ENCODE measurements at regions not wholly inside any gene's neighbourhood (a gene's known extent, or its start where the extent isn't known, plus 50 kb on each side); places are given as distances from the start of the nearest gene placed in this dataset.

DNA sequence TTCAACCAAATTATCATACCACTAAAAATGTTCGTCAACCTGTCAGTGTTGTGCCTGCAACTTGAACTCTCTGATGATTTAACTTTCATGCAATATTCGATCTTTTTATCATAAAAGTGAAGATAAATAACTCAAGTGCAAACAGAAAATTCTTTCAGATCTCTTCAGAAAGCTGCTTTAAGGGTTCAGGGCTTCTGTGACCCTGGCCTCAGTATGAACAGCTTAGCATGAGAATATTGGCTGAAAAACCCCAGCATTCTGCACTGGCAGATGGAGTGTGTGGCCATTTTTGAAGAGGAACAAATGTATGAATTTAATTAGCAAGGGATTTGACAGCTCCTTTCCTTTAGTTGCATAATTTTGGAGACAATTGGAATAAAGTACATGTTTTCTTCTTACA, 851.4 kb upstream of the SOX11 start:
- H3K27ac ChIP-seq: no peak overlapping the region
- WGBS, 2 experiments (ENCODE audit: low coverage in 1 of 2, low lambda C conversion rate in 2 of 2, missing lambda C conversion rate in 2 of 2): 4 to 15% methylated on average over 2 of the region's 2 CpGs
- H3F3A ChIP-seq (ENCODE audit: insufficient read depth): no peaks in the 10 kb centered on the region
- no peaks in the 10 kb centered on the region for H4K20me1 ChIP-seq (ENCODE audit: insufficient read depth)
- H3K9me2 ChIP-seq (ENCODE audit: insufficient read depth): no peaks in the 10 kb centered on the region
- H3K9ac ChIP-seq: no peak overlapping the region
- no peaks in the 10 kb centered on the region for H3K27me3 ChIP-seq (replicated peaks; ENCODE audit: insufficient read depth)
- no peak overlapping the region for H3K4me3 ChIP-seq
- no peaks in the 10 kb centered on the region for H3K36me3 ChIP-seq (ENCODE audit: low read depth)
- H3K4me2 ChIP-seq (ENCODE audit: unreplicated experiment): no peak overlapping the region
- TF ChIP-seq EZH2 (IDR thresholded peaks at IDR 0.05; ENCODE audit: insufficient read depth, poor library complexity, severe bottlenecking) (no peak), EZH2phosphoT487 (IDR thresholded peaks at IDR 0.05; ENCODE audit: insufficient read depth, low read depth) (no peak)
- no peak for DNase-seq
- no peak overlapping the region for H2AFZ ChIP-seq
- H3K9me3 ChIP-seq (ENCODE audit: low read depth): no peaks in the 10 kb centered on the region
- H3K79me2 ChIP-seq (ENCODE audit: insufficient read depth): no peaks in the 10 kb centered on the region
- no peaks in the 10 kb centered on the region for H3K4me1 ChIP-seq (ENCODE audit: insufficient read depth)
- in situ Hi-C loops (cut with MboI): no loop called here

DNA sequence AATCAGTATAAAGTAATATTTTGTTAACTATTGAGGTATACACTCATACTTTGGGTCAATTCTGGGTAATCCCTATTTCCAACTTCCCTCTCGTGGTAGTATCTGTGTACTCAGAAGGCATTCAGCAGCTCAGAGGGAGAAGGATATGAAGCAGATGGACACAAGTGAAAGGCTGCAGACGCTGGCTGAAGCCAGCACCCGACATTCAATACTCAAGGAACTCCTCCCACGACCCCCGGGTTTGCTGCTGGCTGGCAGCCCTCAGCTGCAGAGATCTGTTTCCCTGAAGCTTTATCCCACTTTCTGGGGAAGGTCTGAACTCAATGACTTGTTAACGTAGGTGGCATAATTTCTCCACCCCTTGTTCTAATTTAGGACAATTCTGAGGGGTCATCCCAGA, 847.3 kb upstream of the SOX11 start:
- no peak for DNase-seq
- H3K27me3 ChIP-seq (replicated peaks; ENCODE audit: insufficient read depth): no peaks in the 10 kb centered on the region
- H3K4me1 ChIP-seq (ENCODE audit: insufficient read depth): no peaks in the 10 kb centered on the region
- 6% methylated on average over 6 of the region's 6 CpGs for WGBS, 2 experiments (ENCODE audit: low coverage in 1 of 2, low lambda C conversion rate in 2 of 2, missing lambda C conversion rate in 2 of 2)
- H2AFZ ChIP-seq: no peak overlapping the region
- H4K20me1 ChIP-seq (ENCODE audit: insufficient read depth): no peaks in the 10 kb centered on the region
- no peaks in the 10 kb centered on the region for H3K9me3 ChIP-seq (ENCODE audit: low read depth)
- no peaks in the 10 kb centered on the region for H3F3A ChIP-seq (ENCODE audit: insufficient read depth)
- no peak overlapping the region for H3K4me2 ChIP-seq (ENCODE audit: unreplicated experiment)
- no peak overlapping the region for H3K9ac ChIP-seq
- no peaks in the 10 kb centered on the region for H3K79me2 ChIP-seq (ENCODE audit: insufficient read depth)
- TF ChIP-seq EZH2 (IDR thresholded peaks at IDR 0.05; ENCODE audit: insufficient read depth, poor library complexity, severe bottlenecking): no peak
- no peak for TF ChIP-seq EZH2phosphoT487 (IDR thresholded peaks at IDR 0.05; ENCODE audit: insufficient read depth, low read depth)
- H3K36me3 ChIP-seq (ENCODE audit: low read depth): no peaks in the 10 kb centered on the region
- H3K9me2 ChIP-seq (ENCODE audit: insufficient read depth): no peaks in the 10 kb centered on the region
- in situ Hi-C loops (cut with MboI): no loop called here
- no peak overlapping the region for H3K27ac ChIP-seq
- H3K4me3 ChIP-seq: no peak overlapping the region

DNA sequence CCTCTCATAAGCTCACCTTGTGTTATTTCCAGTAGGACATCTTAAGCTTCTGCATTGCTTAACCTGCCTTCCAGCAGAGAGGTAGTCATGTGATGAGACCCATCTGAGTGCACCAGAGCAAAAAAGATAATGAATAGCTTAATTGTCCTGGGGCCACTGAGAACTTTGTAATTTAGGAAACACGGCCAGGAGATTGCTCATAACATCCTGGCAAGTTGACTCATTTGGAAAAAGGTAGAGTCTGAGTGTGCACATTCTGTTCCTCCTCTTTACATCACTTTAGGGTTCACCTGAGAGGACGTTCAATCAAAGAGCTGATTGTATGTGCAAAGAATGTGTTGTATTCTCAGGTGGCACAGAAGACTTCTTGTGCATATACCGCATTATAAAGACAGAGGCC, 830.2 kb upstream of the SOX11 start:
- no peaks in the 10 kb centered on the region for H3K36me3 ChIP-seq (ENCODE audit: low read depth)
- in situ Hi-C loops (cut with MboI): no loop called here
- H3K79me2 ChIP-seq (ENCODE audit: insufficient read depth): no peaks in the 10 kb centered on the region
- H3K27me3 ChIP-seq (replicated peaks; ENCODE audit: insufficient read depth): no peaks in the 10 kb centered on the region
- H3K4me2 ChIP-seq (ENCODE audit: unreplicated experiment): no peak overlapping the region
- no peak for DNase-seq
- H4K20me1 ChIP-seq (ENCODE audit: insufficient read depth): no peaks in the 10 kb centered on the region
- H3K9ac ChIP-seq: no peak overlapping the region
- H3F3A ChIP-seq (ENCODE audit: insufficient read depth): no peaks in the 10 kb centered on the region
- no peak overlapping the region for H3K4me3 ChIP-seq
- H3K27ac ChIP-seq: no peak overlapping the region
- no peaks in the 10 kb centered on the region for H3K9me2 ChIP-seq (ENCODE audit: insufficient read depth)
- no peaks in the 10 kb centered on the region for H3K4me1 ChIP-seq (ENCODE audit: insufficient read depth)
- no peak overlapping the region for H2AFZ ChIP-seq
- H3K9me3 ChIP-seq (ENCODE audit: low read depth): no peaks in the 10 kb centered on the region
- TF ChIP-seq EZH2 (IDR thresholded peaks at IDR 0.05; ENCODE audit: insufficient read depth, poor library complexity, severe bottlenecking) (no peak), EZH2phosphoT487 (IDR thresholded peaks at IDR 0.05; ENCODE audit: insufficient read depth, low read depth) (no peak)
- WGBS, 2 experiments (ENCODE audit: low coverage in 1 of 2, low lambda C conversion rate in 2 of 2, missing lambda C conversion rate in 2 of 2): 25 to 28% methylated on average over 3 of the region's 3 CpGs

DNA sequence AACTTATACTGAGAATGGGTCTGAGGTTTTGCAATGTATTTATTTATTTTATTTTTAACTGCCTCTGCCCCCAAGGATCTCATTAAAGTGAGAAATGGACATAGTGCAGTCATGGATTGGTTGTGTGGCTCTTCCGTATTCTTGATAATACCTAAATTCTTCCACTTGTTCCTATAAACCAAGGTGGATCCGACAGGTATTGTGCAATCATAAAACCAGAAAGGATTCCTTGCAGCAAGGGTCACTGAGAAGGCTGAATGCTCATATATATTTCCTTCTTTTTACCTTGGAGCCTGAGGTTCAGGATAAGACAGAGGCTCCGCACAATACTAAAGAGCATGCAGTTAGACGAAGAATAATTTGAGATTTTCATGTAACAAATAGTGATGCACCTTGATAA, 826.0 kb upstream of the SOX11 start:
- Histone ChIP-seq H3K9me3 (ENCODE audit: low read depth) (no peaks in the 10 kb centered on the region), H3K4me3 (no peak overlapping the region), H3F3A (ENCODE audit: insufficient read depth) (no peaks in the 10 kb centered on the region), H3K9ac (no peak overlapping the region), H2AFZ (no peak overlapping the region), H3K27me3 (replicated peaks; ENCODE audit: insufficient read depth) (no peaks in the 10 kb centered on the region), H3K27ac (no peak overlapping the region), H3K79me2 (ENCODE audit: insufficient read depth) (no peaks in the 10 kb centered on the region), H3K4me2 (ENCODE audit: unreplicated experiment) (no peak overlapping the region), H4K20me1 (ENCODE audit: insufficient read depth) (no peaks in the 10 kb centered on the region), H3K9me2 (ENCODE audit: insufficient read depth) (no peaks in the 10 kb centered on the region), H3K36me3 (ENCODE audit: low read depth) (no peaks in the 10 kb centered on the region), H3K4me1 (ENCODE audit: insufficient read depth) (no peaks in the 10 kb centered on the region)
- no peak for DNase-seq
- in situ Hi-C loops (cut with MboI): no loop called here
- WGBS, 2 experiments (ENCODE audit: low coverage in 1 of 2, low lambda C conversion rate in 2 of 2, missing lambda C conversion rate in 2 of 2): 50 to 58% methylated on average over 4 of the region's 4 CpGs
- TF ChIP-seq EZH2 (IDR thresholded peaks at IDR 0.05; ENCODE audit: insufficient read depth, poor library complexity, severe bottlenecking) (no peak), EZH2phosphoT487 (IDR thresholded peaks at IDR 0.05; ENCODE audit: insufficient read depth, low read depth) (no peak)

DNA sequence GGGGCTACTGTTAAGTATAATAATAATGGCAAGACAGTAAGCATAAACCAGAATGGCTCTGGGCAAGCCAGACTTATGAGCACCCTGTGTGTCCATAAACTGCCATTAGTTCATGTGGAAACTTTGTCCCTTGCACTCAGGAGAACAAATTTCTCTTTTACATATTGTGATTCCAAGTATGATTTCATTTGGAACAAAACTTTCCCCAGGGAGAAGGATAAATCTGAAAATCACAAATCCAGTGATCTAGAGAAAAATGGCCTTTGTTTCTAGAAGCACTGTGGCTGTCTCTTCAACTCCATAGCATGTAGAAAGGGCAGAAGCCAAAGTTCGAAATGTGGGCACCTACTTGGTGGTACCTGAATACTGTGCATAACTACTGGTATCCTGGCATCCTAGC, 823.7 kb upstream of the SOX11 start:
- H3K4me2 ChIP-seq (ENCODE audit: unreplicated experiment): no peak overlapping the region
- TF ChIP-seq EZH2phosphoT487 (IDR thresholded peaks at IDR 0.05; ENCODE audit: insufficient read depth, low read depth) (no peak), EZH2 (IDR thresholded peaks at IDR 0.05; ENCODE audit: insufficient read depth, poor library complexity, severe bottlenecking) (no peak)

More for the DNA sequence above, 823.7 kb upstream of the SOX11 start:
- Histone ChIP-seq H3K9me3 (ENCODE audit: low read depth) (no peaks in the 10 kb centered on the region), H3K27me3 (replicated peaks; ENCODE audit: insufficient read depth) (no peaks in the 10 kb centered on the region), H3K79me2 (ENCODE audit: insufficient read depth) (no peaks in the 10 kb centered on the region), H4K20me1 (ENCODE audit: insufficient read depth) (no peaks in the 10 kb centered on the region), H3K9me2 (ENCODE audit: insufficient read depth) (no peaks in the 10 kb centered on the region), H2AFZ (no peak overlapping the region), H3K9ac (no peak overlapping the region), H3F3A (ENCODE audit: insufficient read depth) (no peaks in the 10 kb centered on the region), H3K4me1 (ENCODE audit: insufficient read depth) (no peaks in the 10 kb centered on the region), H3K27ac (no peak overlapping the region), H3K4me3 (no peak overlapping the region), H3K36me3 (ENCODE audit: low read depth) (no peaks in the 10 kb centered on the region)
- no peak for DNase-seq
- 0 to 10% methylated on average over 1 of the region's 1 CpG for WGBS, 2 experiments (ENCODE audit: low coverage in 1 of 2, low lambda C conversion rate in 2 of 2, missing lambda C conversion rate in 2 of 2)
- in situ Hi-C loops (cut with MboI): no loop called here

Measured in GM23248 (cell line).